ENCODE measurements at regions not wholly inside any gene's neighbourhood (a gene's known extent, or its start where the extent isn't known, plus 50 kb on each side); places are given as distances from the start of the nearest gene placed in this dataset.

- ATAC-seq (no peak), DNase-seq (ENCODE audit: low spot score) (no peak)
- CTCF ChIA-PET, result interaction anchor here (1.0 to 2.7 kb wide), 3 partner anchors 62 to 234 kb away, joined by 3 to 14 read pairs (median 4); no protein-coding TSS in a partner anchor
- 0 out of 2 replicates have a peak, but pooled peaks cover 3% of the 10 kb centered on the region for H3K9me3 Mint-ChIP-seq
- POLR2A ChIA-PET, result no interaction called here
- no peak overlapping the region for H3K27ac Mint-ChIP-seq
- H3K4me3 Mint-ChIP-seq, result no peak overlapping the region
- H3K4me1 Mint-ChIP-seq, result peaks cover 12% of the 10 kb centered on the region
- no peaks in the 10 kb centered on the region for H3K36me3 Mint-ChIP-seq
- no peaks in the 10 kb centered on the region for H3K27me3 Mint-ChIP-seq (ENCODE audit: low read depth)
- TF ChIP-seq EMX1 (CRISPR knock-in tag; IDR thresholded peaks at IDR 0.05), result no peak
- no peak for TF ChIP-seq TEAD4 (CRISPR knock-in tag; IDR thresholded peaks at IDR 0.05)
- TF ChIP-seq E2F4 (CRISPR knock-in tag; IDR thresholded peaks at IDR 0.05; ENCODE audit: borderline replicate concordance, low read depth), result no peak
- TF ChIP-seq CBFB (CRISPR knock-in tag; IDR thresholded peaks at IDR 0.05; ENCODE audit: low read depth), result no peak
- no peak for TF ChIP-seq ZNF121 (CRISPR knock-in tag; IDR thresholded peaks at IDR 0.05)
- no peak for TF ChIP-seq FOXP4 (CRISPR knock-in tag; IDR thresholded peaks at IDR 0.05)
- no peak for TF ChIP-seq ZNF416 (CRISPR knock-in tag; IDR thresholded peaks at IDR 0.05)
- no peak for TF ChIP-seq ESRRA (CRISPR knock-in tag; IDR thresholded peaks at IDR 0.05; ENCODE audit: borderline replicate concordance)
- TF ChIP-seq IRF2 (CRISPR knock-in tag; IDR thresholded peaks at IDR 0.05; ENCODE audit: borderline replicate concordance, low read depth), result no peak
- no peak for TF ChIP-seq HMGA2 (CRISPR knock-in tag; IDR thresholded peaks at IDR 0.05)
- no peak for TF ChIP-seq ATF2 (CRISPR knock-in tag; IDR thresholded peaks at IDR 0.05; ENCODE audit: borderline replicate concordance, low read depth)
- no peak for TF ChIP-seq ATF1 (CRISPR knock-in tag; IDR thresholded peaks at IDR 0.05)
- no peak for TF ChIP-seq NFATC4 (CRISPR knock-in tag; IDR thresholded peaks at IDR 0.05)
- TF ChIP-seq CTCF (IDR thresholded peaks at IDR 0.05), result no peak
- TF ChIP-seq KAT7 (CRISPR knock-in tag; IDR thresholded peaks at IDR 0.05; ENCODE audit: borderline replicate concordance), result no peak
- TF ChIP-seq MLX (CRISPR knock-in tag; IDR thresholded peaks at IDR 0.05), result no peak
- TF ChIP-seq FOXP1 (CRISPR knock-in tag; IDR thresholded peaks at IDR 0.05; ENCODE audit: borderline replicate concordance), result no peak
- TF ChIP-seq CREB1 (CRISPR knock-in tag; IDR thresholded peaks at IDR 0.05), result no peak
- TF ChIP-seq ETV6 (CRISPR knock-in tag; IDR thresholded peaks at IDR 0.05), result no peak
- no peak for TF ChIP-seq IRF1 (CRISPR knock-in tag; IDR thresholded peaks at IDR 0.05)
These were observed 194.2 kb downstream of the GPAM start for GRCh38 chr10:111989136-111989911.

Data from WTC11 (cell line).